ENCODE measurements at regions not wholly inside any gene's neighbourhood (a gene's known extent, or its start where the extent isn't known, plus 50 kb on each side); places are given as distances from the start of the nearest gene placed in this dataset.

DNA sequence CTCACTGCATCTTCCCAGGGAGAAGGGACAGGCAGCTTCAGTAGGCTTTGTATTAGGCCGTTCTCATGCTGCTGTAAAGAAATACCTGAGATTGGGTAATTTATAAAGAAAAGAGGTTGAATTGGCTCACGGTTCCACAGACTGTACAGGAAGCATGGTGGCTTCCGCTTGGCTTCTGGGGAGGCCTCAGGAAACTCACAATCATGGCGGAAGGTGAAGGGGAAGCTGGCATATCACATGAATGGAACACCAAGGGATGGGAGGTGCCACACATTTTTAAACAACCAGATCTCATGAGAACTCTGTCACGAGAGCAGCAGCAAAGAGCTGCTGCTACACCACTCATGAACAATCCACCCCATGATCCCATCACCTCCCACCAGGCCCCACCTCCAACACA lies 182.2 kb upstream of the SFSWAP start:
- TF ChIP-seq, protein P1, sequence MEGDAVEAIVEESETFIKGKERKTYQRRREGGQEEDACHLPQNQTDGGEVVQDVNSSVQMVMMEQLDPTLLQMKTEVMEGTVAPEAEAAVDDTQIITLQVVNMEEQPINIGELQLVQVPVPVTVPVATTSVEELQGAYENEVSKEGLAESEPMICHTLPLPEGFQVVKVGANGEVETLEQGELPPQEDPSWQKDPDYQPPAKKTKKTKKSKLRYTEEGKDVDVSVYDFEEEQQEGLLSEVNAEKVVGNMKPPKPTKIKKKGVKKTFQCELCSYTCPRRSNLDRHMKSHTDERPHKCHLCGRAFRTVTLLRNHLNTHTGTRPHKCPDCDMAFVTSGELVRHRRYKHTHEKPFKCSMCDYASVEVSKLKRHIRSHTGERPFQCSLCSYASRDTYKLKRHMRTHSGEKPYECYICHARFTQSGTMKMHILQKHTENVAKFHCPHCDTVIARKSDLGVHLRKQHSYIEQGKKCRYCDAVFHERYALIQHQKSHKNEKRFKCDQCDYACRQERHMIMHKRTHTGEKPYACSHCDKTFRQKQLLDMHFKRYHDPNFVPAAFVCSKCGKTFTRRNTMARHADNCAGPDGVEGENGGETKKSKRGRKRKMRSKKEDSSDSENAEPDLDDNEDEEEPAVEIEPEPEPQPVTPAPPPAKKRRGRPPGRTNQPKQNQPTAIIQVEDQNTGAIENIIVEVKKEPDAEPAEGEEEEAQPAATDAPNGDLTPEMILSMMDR (IDR thresholded peaks at IDR 0.05): no peak
- TF ChIP-seq POLR2A (IDR thresholded peaks at IDR 0.05): no peak
